GM19324 (cell line): ENCODE measurements at regions not wholly inside any gene's neighbourhood (a gene's known extent, or its start where the extent isn't known, plus 50 kb on each side); places are given as distances from the start of the nearest gene placed in this dataset.

ENCODE experiments used
- ATAC-seq: cut with Tn5 transposase; IDR thresholded peaks from one replicate; pipeline ENCODE4 v1.9.1; 2021; ENCODE audit warnings: mild to moderate bottlenecking, moderate library complexity; ENCODE audit not compliant: unreplicated experiment, low FRiP score

GRCh38 chr2:150735894-150736498 is 248.5 kb upstream of the RND3 start:
- no peak for ATAC-seq

DNA sequence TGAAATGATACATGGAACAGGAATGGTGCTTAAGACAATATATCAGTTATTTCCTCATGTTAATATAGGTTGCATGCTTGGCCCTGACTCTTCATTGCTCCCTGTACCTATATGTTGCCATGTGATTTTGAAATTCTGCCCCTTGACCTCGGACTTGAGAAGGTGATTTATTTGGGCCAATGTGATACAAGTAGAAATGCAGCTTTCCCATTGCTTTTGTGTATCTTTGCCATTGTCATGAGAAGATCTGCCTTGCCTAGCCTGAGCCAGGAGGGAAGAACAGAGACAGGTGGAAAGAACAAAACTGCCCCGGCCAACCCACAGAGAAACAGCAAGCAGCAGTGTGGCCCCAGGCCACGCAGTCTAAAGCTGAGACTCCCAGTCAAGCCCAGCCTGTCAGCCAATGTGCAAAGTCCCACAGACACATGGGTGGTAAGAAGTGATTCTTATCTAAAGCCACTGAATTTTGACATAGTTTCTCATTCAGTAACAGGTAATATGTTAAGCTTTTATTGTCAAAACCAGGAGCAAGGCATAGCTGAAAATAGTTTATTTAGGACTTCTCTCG is 245.7 kb upstream of the RND3 start:
- ATAC-seq = no peak

DNA sequence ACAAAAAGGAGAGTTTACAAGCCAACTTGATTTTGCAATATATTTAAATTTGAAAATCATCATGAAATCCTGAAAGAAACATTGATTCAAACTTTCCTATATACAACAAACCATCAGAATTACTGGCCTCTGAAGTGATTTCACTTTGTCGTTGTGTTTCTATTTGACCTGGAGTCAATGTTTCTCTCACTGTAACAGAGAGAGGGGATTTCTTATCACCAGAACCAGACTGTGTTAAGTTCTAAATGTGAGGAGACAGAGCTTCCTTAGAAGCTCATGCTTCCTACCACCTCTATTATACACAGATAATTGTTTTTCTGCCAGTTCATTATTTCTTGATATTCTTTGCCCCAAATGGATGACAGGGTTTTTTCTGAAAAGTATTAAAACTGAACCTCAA is 245.0 kb upstream of the RND3 start:
- no peak for ATAC-seq

DNA sequence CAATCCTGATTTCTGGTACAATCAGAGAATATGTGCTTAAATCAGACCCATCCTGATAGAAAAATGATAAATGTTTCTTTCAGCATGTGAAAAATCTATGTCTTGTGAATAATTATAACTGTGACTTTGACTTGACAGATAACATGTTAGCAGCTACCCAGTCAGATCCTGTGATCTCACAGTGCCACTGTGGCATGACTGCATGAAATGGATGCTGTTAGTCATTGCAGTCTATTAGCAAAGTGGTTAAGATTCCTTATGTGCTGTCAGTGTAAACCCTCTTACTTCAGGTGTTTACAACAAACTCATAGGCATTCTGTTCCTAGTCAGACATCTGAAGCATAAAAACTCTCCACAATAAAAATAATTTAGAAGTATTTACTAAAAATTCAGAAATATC is 244.6 kb upstream of the RND3 start:
- no peak for ATAC-seq

DNA sequence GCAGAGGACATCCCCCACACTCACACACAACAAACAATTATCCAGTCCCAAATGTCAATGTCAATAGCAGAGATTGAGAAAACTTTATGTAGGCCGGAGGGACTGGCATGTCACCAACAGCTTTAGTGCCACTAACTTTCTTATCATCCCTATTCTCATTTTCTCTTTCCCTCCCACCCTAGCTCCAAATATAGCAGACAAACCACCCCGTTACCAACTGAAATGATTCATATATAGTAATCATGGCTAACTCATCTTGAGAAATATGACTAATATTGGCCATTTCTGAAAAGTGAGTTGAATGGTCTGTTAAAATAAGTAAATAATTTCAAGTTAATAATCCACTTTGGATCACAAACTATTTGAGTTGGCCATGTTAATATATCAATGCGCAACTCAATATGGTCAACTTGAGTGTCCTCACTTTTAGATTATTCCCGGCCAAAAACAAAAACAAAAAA is 242.1 kb upstream of the RND3 start:
- no peak for ATAC-seq

DNA sequence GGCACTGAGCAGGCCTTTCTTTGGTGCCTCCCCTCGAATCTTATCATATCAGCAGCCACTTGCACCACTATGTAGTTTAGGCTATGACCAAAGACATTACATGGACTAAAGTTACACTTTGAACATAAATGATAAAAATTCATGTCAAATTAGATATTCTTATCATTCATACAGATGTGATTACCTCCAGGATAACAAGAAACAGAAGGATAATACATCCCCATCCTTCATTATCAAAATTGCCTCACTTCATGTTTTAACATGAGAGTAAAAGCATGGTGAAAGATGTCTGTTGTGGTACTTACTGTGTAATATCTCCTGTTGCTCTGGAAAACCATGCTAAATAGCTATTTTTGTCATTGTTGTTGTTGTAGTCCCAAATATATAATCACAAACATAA is 230.8 kb upstream of the RND3 start:
- ATAC-seq = no peak

DNA sequence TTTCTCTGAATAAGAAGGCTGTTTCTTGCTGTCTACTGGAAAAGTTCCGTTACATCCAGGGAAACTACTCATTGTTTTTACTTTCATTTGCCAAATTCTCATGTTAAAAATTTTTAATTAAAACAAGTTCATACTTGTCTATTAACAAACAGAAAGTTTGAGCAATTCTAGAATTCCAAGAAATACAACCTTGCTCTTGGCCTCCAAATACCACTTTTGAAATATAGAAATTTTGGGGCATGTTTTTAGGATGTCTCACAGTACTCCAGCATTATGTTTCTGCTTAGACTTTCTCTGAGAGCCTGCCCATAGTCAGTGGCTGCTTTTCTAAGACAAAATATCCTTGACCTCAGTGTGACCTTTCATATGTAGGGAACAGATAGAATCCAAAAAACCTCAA is 228.7 kb upstream of the RND3 start:
- ATAC-seq = no peak

GRCh38 chr2:150715501-150715900 is 228.0 kb upstream of the RND3 start:
- no peak for ATAC-seq

GRCh38 chr2:150710916-150711315 is 223.4 kb upstream of the RND3 start:
- ATAC-seq = no peak

GRCh38 chr2:150710041-150710440 is 222.6 kb upstream of the RND3 start:
- no peak for ATAC-seq

DNA sequence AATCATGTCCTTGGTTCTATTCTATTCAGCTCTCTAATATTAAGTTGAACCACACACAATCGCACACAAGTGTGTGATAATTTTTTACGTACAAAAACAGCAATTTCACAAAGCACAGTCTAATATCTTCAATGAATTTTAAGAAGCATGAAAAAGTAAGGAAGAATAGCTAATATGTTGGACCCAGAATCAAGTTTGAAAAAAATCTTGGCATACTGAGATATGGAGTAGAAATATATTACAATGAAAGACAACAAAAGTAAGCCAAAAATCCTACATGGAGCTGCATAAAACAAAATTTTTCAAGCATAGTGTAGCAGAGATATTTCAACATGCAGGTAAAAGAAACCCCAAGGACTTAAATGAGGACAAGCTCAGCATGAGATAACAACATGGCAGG is 219.1 kb upstream of the RND3 start:
- no peak for ATAC-seq

DNA sequence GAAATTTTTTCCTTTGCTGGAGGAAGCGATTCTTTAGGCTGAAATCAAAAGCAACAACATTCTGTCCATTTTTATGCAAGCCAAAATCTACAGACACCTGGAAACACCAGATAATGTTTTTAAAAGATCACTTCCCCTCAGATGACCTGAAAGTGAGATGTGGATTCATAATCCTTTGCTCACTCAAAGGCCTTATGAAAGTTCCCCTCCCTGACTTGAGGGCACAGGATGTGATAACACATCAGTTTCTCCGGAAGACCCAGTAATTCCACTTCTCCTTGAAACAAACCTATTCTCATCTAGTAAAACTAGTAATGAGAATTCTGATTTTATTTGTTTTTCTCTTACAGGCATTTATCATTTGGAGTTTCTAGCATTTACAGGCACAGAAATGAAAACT is 218.3 kb upstream of the RND3 start:
- no peak for ATAC-seq

DNA sequence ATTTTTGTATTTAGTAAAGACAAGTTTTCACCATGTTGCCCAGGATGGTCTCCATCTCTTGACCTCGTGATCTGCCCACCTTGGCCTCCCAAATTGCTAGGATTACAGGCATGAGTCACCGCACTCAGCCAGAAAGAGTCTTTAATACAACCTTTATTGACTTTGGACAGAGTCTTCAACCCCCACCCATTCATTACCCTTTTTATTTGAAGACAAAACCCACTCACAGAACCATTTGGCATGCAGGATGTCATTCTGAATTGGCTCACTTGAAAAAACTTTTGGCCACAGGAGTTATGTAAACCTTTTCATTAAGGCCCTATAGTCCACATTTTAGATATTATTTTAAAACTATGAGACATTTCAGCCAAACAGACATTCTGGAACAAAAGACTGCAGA is 217.9 kb upstream of the RND3 start:
- no peak for ATAC-seq

DNA sequence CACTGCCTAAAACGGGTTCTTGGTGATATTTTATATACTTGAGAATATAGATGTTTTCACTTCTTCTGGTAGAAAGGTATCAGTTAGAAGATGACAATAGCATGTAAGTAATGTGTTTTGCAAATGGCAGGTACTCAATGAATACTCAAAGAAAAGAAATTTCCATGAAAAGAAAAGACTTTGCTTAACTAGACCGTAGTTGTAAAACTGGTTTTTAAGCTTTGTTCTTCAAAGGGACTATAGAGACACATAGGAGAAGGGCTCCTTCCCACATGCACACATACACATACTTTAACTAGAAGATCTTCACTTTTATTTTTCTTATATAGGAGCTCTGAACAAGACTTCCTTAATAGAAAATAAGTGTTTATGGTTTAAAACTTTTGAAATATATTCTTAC is 215.3 kb upstream of the RND3 start:
- no peak for ATAC-seq

DNA sequence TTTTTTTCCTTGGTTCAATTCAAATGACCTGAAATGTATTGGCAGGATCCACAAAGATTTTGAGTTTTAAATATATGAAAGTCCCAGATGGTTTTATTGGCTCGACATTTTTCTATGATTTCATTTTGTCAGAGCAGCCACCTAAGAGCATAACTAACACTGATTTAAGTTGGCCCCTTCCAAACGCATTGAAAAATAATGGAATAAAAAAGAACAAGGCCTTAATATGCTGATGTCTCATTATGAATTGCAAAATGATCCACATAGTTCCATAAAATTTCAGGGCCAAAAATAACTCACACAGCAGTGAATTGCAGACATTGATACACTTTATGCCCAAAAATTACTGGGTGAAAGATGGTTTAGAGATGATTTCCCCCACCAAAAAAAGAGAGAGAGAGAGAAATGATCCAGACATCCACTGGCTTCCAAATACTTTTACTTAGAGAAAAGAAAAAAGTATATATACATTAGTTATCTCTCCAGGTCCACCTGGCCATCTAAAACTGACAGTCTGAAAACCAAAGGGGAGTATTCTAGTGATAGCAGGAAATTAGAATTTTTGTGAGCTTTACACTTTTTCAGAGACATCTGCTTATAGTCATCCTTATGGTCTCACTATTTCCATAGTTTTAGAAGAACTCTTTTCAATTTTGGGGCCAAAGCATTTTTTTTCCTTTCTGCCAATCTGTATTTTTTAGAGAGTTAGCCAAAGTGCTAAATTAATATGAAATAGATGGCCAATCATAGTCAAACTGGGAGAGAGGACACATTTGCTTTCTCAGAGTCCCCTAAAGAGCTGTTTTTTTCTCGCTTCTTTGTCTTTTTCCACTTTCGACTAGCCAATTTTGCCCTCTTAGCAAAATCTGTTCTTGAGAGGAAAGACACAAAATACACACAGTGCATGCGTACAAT is 213.5 kb upstream of the RND3 start:
- ATAC-seq = no peak

DNA sequence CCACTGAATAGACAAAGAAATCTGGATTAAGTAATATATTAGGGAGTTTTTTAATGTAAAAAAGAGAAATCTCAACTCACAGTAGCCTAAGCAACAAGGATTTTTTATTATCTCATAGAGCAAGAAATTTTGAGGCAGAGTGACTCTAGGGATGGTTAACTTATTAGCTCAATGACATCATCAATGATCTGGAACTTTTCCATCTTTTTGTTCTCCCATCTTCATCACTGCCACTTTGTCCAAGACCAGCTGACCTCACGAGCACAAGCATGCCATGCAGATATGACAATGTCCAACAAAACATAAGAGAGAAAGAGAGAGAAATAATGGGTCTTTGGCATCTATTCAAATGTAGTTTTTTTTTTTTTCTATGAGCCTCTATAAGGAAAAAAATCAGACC is 211.8 kb upstream of the RND3 start:
- ATAC-seq = no peak

DNA sequence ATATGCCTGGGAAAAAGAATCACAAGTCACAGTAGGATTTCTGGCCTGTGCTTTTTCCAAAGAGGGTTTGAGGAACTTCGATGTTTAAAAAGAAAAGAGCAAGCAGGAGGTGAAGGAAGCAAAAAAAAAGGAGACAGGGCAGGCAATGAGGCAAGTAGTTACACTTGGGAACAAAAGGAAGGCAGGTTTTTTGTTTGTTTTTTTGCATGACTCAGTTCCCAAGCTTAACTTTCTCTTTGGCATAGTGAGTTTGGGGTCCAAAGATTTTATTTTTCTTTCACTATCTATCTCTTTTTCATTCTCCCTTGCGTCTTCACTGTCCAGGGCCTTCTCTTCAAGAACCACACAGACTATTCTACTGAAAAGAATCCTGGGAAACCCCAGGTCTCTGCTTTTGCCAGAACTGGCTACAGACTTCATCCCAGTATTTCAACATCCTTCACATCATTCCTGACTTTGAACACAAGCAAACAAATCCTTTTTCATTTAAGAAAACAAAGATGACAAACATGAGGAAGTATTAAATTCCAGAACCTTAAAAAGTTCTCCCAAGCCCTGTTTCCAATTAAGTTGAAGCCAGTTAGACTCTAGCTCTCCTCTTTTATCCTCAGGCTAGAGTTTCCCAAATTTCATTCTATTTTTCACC is 210.7 kb upstream of the RND3 start:
- ATAC-seq = no peak

DNA sequence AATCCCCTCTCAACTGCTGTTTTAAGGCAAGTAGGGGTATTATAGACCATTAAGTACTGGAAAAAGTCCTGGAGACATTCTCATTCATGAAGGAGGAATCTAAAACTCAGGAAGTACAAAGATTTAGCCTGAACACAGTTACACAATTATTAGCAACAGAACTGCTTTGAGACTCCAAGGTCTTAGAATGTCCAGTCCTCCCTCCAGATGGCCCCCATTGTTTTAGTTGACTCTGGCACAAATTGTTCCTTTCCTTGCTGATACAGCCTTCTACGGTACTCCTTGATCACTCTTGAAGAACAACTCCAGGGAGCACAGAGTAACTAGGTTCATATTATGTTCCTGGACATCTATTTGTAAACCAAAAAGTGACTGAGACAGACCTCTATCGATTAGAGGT is 210.1 kb upstream of the RND3 start:
- ATAC-seq = no peak

- ATAC-seq = no peak
Measured at GRCh38 chr2:150695451-150696135, 208.1 kb upstream of the RND3 start.

- no peak for ATAC-seq
Measured at GRCh38 chr2:150693556-150693955, 206.1 kb upstream of the RND3 start.

DNA sequence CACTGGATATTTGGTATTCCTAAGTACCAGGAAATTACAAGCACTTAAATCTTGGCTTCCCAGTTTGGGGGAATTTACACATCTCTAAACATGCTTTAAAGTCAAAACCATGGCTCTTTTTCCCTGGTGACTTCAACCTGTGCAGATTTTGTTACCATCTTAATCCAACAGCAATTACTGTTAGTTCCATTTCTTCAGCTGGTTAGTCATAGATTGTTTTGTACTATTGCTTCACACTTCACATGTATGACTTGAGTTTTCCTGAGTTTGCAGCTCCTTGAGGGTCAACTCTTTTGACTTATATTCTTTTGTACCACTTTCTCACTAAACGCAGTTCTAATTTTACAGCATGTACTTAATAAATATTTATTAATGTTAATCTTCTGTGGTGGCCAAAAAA is 203.4 kb upstream of the RND3 start:
- no peak for ATAC-seq
